ENCODE measurements at regions not wholly inside any gene's neighbourhood (a gene's known extent, or its start where the extent isn't known, plus 50 kb on each side); places are given as distances from the start of the nearest gene placed in this dataset.

GRCh38 chr3:34276342-34276741, 477.9 kb downstream of the PDCD6IP start:
- no peak overlapping the region for H3K4me3 ChIP-seq (ENCODE audit: low read length)
- no peaks in the 10 kb centered on the region for H3K4me1 ChIP-seq (ENCODE audit: insufficient read depth, low read length)
- H3K9me3 ChIP-seq (ENCODE audit: insufficient read depth, low read depth, low read length), result no peaks in the 10 kb centered on the region
- H3K27me3 ChIP-seq (ENCODE audit: insufficient read depth, low read length), result no peaks in the 10 kb centered on the region
- no peak overlapping the region for H3K9ac ChIP-seq (ENCODE audit: low read depth, low read length)
- no peak overlapping the region for H3K27ac ChIP-seq (ENCODE audit: low read depth, low read length)
- no peaks in the 10 kb centered on the region for H3K36me3 ChIP-seq (ENCODE audit: insufficient read depth, low read length)

GRCh38 chr3:34277110-34277509, 478.7 kb downstream of the PDCD6IP start:
- Histone ChIP-seq H3K9ac (ENCODE audit: low read depth, low read length) (no peak overlapping the region), H3K9me3 (ENCODE audit: insufficient read depth, low read depth, low read length) (no peaks in the 10 kb centered on the region), H3K4me1 (ENCODE audit: insufficient read depth, low read length) (no peaks in the 10 kb centered on the region), H3K4me3 (ENCODE audit: low read length) (no peak overlapping the region), H3K27ac (ENCODE audit: low read depth, low read length) (no peak overlapping the region), H3K27me3 (ENCODE audit: insufficient read depth, low read length) (no peaks in the 10 kb centered on the region), H3K36me3 (ENCODE audit: insufficient read depth, low read length) (no peaks in the 10 kb centered on the region)
- 50% methylated on average over 2 of the region's 2 CpGs for WGBS

- Histone ChIP-seq H3K4me1 (ENCODE audit: insufficient read depth, low read length) (no peaks in the 10 kb centered on the region), H3K27ac (ENCODE audit: low read depth, low read length) (no peak overlapping the region), H3K9ac (ENCODE audit: low read depth, low read length) (no peak overlapping the region), H3K4me3 (ENCODE audit: low read length) (no peak overlapping the region), H3K9me3 (ENCODE audit: insufficient read depth, low read depth, low read length) (no peaks in the 10 kb centered on the region), H3K27me3 (ENCODE audit: insufficient read depth, low read length) (no peaks in the 10 kb centered on the region), H3K36me3 (ENCODE audit: insufficient read depth, low read length) (no peaks in the 10 kb centered on the region)
- no CpG with 5 or more reads among the region's 2 CpGs for WGBS
Observed at GRCh38 chr3:34279901-34280300, 481.5 kb downstream of the PDCD6IP start.

GRCh38 chr3:34283751-34284150, 485.3 kb downstream of the PDCD6IP start:
- Histone ChIP-seq H3K4me1 (ENCODE audit: insufficient read depth, low read length) (0 out of 2 replicates have a peak, but pooled peaks cover 3% of the 10 kb centered on the region), H3K9ac (ENCODE audit: low read depth, low read length) (no peak overlapping the region), H3K4me3 (ENCODE audit: low read length) (no peak overlapping the region), H3K27ac (ENCODE audit: low read depth, low read length) (no peak overlapping the region), H3K9me3 (ENCODE audit: insufficient read depth, low read depth, low read length) (no peaks in the 10 kb centered on the region), H3K36me3 (ENCODE audit: insufficient read depth, low read length) (no peaks in the 10 kb centered on the region), H3K27me3 (ENCODE audit: insufficient read depth, low read length) (no peaks in the 10 kb centered on the region)
- WGBS, result 97% methylated on average over 2 of the region's 3 CpGs

GRCh38 chr3:34284959-34285826, 486.8 kb downstream of the PDCD6IP start:
- Histone ChIP-seq H3K9me3 (ENCODE audit: insufficient read depth, low read depth, low read length) (no peaks in the 10 kb centered on the region), H3K4me3 (ENCODE audit: low read length) (no peak overlapping the region), H3K27ac (ENCODE audit: low read depth, low read length) (no peak overlapping the region), H3K9ac (ENCODE audit: low read depth, low read length) (no peak overlapping the region), H3K27me3 (ENCODE audit: insufficient read depth, low read length) (no peaks in the 10 kb centered on the region), H3K36me3 (ENCODE audit: insufficient read depth, low read length) (no peaks in the 10 kb centered on the region), H3K4me1 (ENCODE audit: insufficient read depth, low read length) (0 out of 2 replicates have a peak, but pooled peaks cover 3% of the 10 kb centered on the region)
- 89% methylated on average over 7 of the region's 7 CpGs for WGBS

GRCh38 chr3:34285827-34286188, 487.4 kb downstream of the PDCD6IP start:
- no peaks in the 10 kb centered on the region for H3K36me3 ChIP-seq (ENCODE audit: insufficient read depth, low read length)
- H3K9me3 ChIP-seq (ENCODE audit: insufficient read depth, low read depth, low read length), result no peaks in the 10 kb centered on the region
- 82% methylated on average over 2 of the region's 2 CpGs for WGBS
- H3K9ac ChIP-seq (ENCODE audit: low read depth, low read length), result no peak overlapping the region
- H3K4me3 ChIP-seq (ENCODE audit: low read length), result no peak overlapping the region
- H3K27me3 ChIP-seq (ENCODE audit: insufficient read depth, low read length), result no peaks in the 10 kb centered on the region
- 0 out of 2 replicates have a peak, but pooled peaks cover 3% of the 10 kb centered on the region for H3K4me1 ChIP-seq (ENCODE audit: insufficient read depth, low read length)
- H3K27ac ChIP-seq (ENCODE audit: low read depth, low read length), result no peak overlapping the region

GRCh38 chr3:34292605-34293300, 494.3 kb downstream of the PDCD6IP start:
- H3K4me3 ChIP-seq (ENCODE audit: low read length), result no peak overlapping the region
- no peak overlapping the region for H3K27ac ChIP-seq (ENCODE audit: low read depth, low read length)
- H3K9ac ChIP-seq (ENCODE audit: low read depth, low read length), result no peak overlapping the region
- no peaks in the 10 kb centered on the region for H3K4me1 ChIP-seq (ENCODE audit: insufficient read depth, low read length)
- WGBS, result 92% methylated on average over 3 of the region's 3 CpGs
- H3K27me3 ChIP-seq (ENCODE audit: insufficient read depth, low read length), result no peaks in the 10 kb centered on the region
- no peaks in the 10 kb centered on the region for H3K9me3 ChIP-seq (ENCODE audit: insufficient read depth, low read depth, low read length)
- no peaks in the 10 kb centered on the region for H3K36me3 ChIP-seq (ENCODE audit: insufficient read depth, low read length)

GRCh38 chr3:34294240-34294639, 495.8 kb downstream of the PDCD6IP start:
- Histone ChIP-seq H3K4me3 (ENCODE audit: low read length) (no peak overlapping the region), H3K36me3 (ENCODE audit: insufficient read depth, low read length) (no peaks in the 10 kb centered on the region), H3K9ac (ENCODE audit: low read depth, low read length) (no peak overlapping the region), H3K27ac (ENCODE audit: low read depth, low read length) (no peak overlapping the region), H3K27me3 (ENCODE audit: insufficient read depth, low read length) (no peaks in the 10 kb centered on the region; the same call in 1 of the 2 replicates), H3K4me1 (ENCODE audit: insufficient read depth, low read length) (no peaks in the 10 kb centered on the region), H3K9me3 (ENCODE audit: insufficient read depth, low read depth, low read length) (no peaks in the 10 kb centered on the region)

GRCh38 chr3:34296796-34297195, 498.4 kb downstream of the PDCD6IP start:
- 89% methylated on average over 4 of the region's 4 CpGs for WGBS

GRCh38 chr3:34298653-34299052, 500.2 kb downstream of the PDCD6IP start:
- Histone ChIP-seq H3K27ac (ENCODE audit: low read depth, low read length) (no peak overlapping the region), H3K4me1 (ENCODE audit: insufficient read depth, low read length) (peaks cover 25% of the 10 kb centered on the region), H3K27me3 (ENCODE audit: insufficient read depth, low read length) (peaks cover 14% of the 10 kb centered on the region; the same call in 1 of the 2 replicates), H3K4me3 (ENCODE audit: low read length) (no peak overlapping the region), H3K36me3 (ENCODE audit: insufficient read depth, low read length) (no peaks in the 10 kb centered on the region), H3K9me3 (ENCODE audit: insufficient read depth, low read depth, low read length) (no peaks in the 10 kb centered on the region), H3K9ac (ENCODE audit: low read depth, low read length) (no peak overlapping the region)
- WGBS, result 100% methylated on average over 1 of the region's 2 CpGs

More at GRCh38 chr3:34296796-34297195, 498.4 kb downstream of the PDCD6IP start:
- Histone ChIP-seq H3K9ac (ENCODE audit: low read depth, low read length) (no peak overlapping the region), H3K4me3 (ENCODE audit: low read length) (no peak overlapping the region), H3K9me3 (ENCODE audit: insufficient read depth, low read depth, low read length) (no peaks in the 10 kb centered on the region), H3K4me1 (ENCODE audit: insufficient read depth, low read length) (peaks cover 16% of the 10 kb centered on the region), H3K27me3 (ENCODE audit: insufficient read depth, low read length) (peaks cover 3% of the 10 kb centered on the region; the same call in 1 of the 2 replicates), H3K27ac (ENCODE audit: low read depth, low read length) (no peak overlapping the region), H3K36me3 (ENCODE audit: insufficient read depth, low read length) (no peaks in the 10 kb centered on the region)

GRCh38 chr3:34300621-34301020, 502.2 kb downstream of the PDCD6IP start:
- no peak overlapping the region for H3K9ac ChIP-seq (ENCODE audit: low read depth, low read length)
- H3K9me3 ChIP-seq (ENCODE audit: insufficient read depth, low read depth, low read length), result no peaks in the 10 kb centered on the region
- H3K4me3 ChIP-seq (ENCODE audit: low read length), result no peak overlapping the region
- no peak overlapping the region for H3K27ac ChIP-seq (ENCODE audit: low read depth, low read length)
- H3K27me3 ChIP-seq (ENCODE audit: insufficient read depth, low read length), result peaks cover 14% of the 10 kb centered on the region; the same call in 1 of the 2 replicates
- H3K36me3 ChIP-seq (ENCODE audit: insufficient read depth, low read length), result no peaks in the 10 kb centered on the region
- no CpG with 5 or more reads among the region's 3 CpGs for WGBS
- peaks cover 30% of the 10 kb centered on the region for H3K4me1 ChIP-seq (ENCODE audit: insufficient read depth, low read length)

All from HUES64 (cell line).